GM19035 (cell line): ENCODE measurements at regions not wholly inside any gene's neighbourhood (a gene's known extent, or its start where the extent isn't known, plus 50 kb on each side); places are given as distances from the start of the nearest gene placed in this dataset.
"Not testable (repeated sequence)": the region's sequence is repeated elsewhere in the genome, so short reads cannot be mapped to it uniquely, and the experiment has no call there.

Source experiments
- ATAC-seq: cut with Tn5 transposase; IDR thresholded peaks from one replicate; pipeline ENCODE4 v1.9.1; 2021; ENCODE audit not compliant: unreplicated experiment

GRCh38 chr4:9505341-9505740 lies 61.1 kb downstream of the DEFB131A start:
- ATAC-seq: not testable (repeated sequence)

- ATAC-seq: not testable (repeated sequence)
Measured at GRCh38 chr4:9506672-9507071, 62.5 kb downstream of the DEFB131A start.

GRCh38 chr4:9512941-9513340 lies 68.7 kb downstream of the DEFB131A start:
- ATAC-seq: not testable (repeated sequence)

- ATAC-seq: not testable (repeated sequence)
Measured at GRCh38 chr4:9519631-9520030, 75.4 kb downstream of the DEFB131A start.

GRCh38 chr4:9522903-9523302 lies 78.7 kb downstream of the DEFB131A start:
- not testable (repeated sequence) for ATAC-seq

- not testable (repeated sequence) for ATAC-seq
Measured at GRCh38 chr4:9524406-9524805, 80.2 kb downstream of the DEFB131A start.

GRCh38 chr4:9532134-9532862 lies 88.1 kb downstream of the DEFB131A start:
- not testable (repeated sequence) for ATAC-seq

GRCh38 chr4:9532863-9533192 lies 88.6 kb downstream of the DEFB131A start:
- not testable (repeated sequence) for ATAC-seq

- ATAC-seq: not testable (repeated sequence)
Measured at GRCh38 chr4:9537101-9537500, 92.9 kb downstream of the DEFB131A start.

GRCh38 chr4:9539939-9540520 lies 95.8 kb downstream of the DEFB131A start:
- not testable (repeated sequence) for ATAC-seq

GRCh38 chr4:9541388-9541915 lies 97.2 kb downstream of the DEFB131A start:
- not testable (repeated sequence) for ATAC-seq

- ATAC-seq: not testable (repeated sequence)
Measured at GRCh38 chr4:9544851-9545250, 100.6 kb downstream of the DEFB131A start.

GRCh38 chr4:9547470-9547869 lies 103.3 kb downstream of the DEFB131A start:
- ATAC-seq: not testable (repeated sequence)

- ATAC-seq: not testable (repeated sequence)
Measured at GRCh38 chr4:9556076-9556475, 111.9 kb downstream of the DEFB131A start.

- ATAC-seq: not testable (repeated sequence)
Measured at GRCh38 chr4:9577869-9578268, 133.7 kb downstream of the DEFB131A start.

- not testable (repeated sequence) for ATAC-seq
Measured at GRCh38 chr4:9582880-9583279, 138.7 kb downstream of the DEFB131A start.

GRCh38 chr4:9592010-9592409 lies 147.8 kb downstream of the DEFB131A start:
- no peak for ATAC-seq

- no peak for ATAC-seq
Measured at GRCh38 chr4:9594948-9595347, 150.7 kb downstream of the DEFB131A start.

- not testable (repeated sequence) for ATAC-seq
Measured at GRCh38 chr4:9595531-9595930, 151.3 kb downstream of the DEFB131A start.

- ATAC-seq: no peak
Measured at GRCh38 chr4:9599266-9599665, 155.1 kb downstream of the DEFB131A start.

- no peak for ATAC-seq
Measured at GRCh38 chr4:9600246-9600645, 156.0 kb downstream of the DEFB131A start.

GRCh38 chr4:9602389-9602914 lies 158.2 kb downstream of the DEFB131A start:
- ATAC-seq: no peak
